ENCODE measurements at regions not wholly inside any gene's neighbourhood (a gene's known extent, or its start where the extent isn't known, plus 50 kb on each side); places are given as distances from the start of the nearest gene placed in this dataset.
"Not testable (repeated sequence)": the region's sequence is repeated elsewhere in the genome, so short reads cannot be mapped to it uniquely, and the experiment has no call there.

GRCh38 chr1:146556405-146556804 is 327.6 kb upstream of the NOTCH2NLA start:
- H3K27ac Mint-ChIP-seq; DNase-seq; intact Hi-C loops (cut with micrococcal nuclease); H3K4me3 Mint-ChIP-seq; POLR2A ChIA-PET; H3K36me3 Mint-ChIP-seq; H3K27me3 Mint-ChIP-seq; H3K4me1 Mint-ChIP-seq (ENCODE audit: low read depth); CTCF ChIA-PET; H3K9me3 Mint-ChIP-seq: not testable (repeated sequence)

- H3K9me3 Mint-ChIP-seq; CTCF ChIA-PET; H3K4me1 Mint-ChIP-seq (ENCODE audit: low read depth); intact Hi-C loops (cut with micrococcal nuclease); H3K27me3 Mint-ChIP-seq; H3K4me3 Mint-ChIP-seq; POLR2A ChIA-PET; DNase-seq; H3K36me3 Mint-ChIP-seq; H3K27ac Mint-ChIP-seq: not testable (repeated sequence)
Measured at GRCh38 chr1:146552414-146552813, 323.6 kb upstream of the NOTCH2NLA start.

DNA sequence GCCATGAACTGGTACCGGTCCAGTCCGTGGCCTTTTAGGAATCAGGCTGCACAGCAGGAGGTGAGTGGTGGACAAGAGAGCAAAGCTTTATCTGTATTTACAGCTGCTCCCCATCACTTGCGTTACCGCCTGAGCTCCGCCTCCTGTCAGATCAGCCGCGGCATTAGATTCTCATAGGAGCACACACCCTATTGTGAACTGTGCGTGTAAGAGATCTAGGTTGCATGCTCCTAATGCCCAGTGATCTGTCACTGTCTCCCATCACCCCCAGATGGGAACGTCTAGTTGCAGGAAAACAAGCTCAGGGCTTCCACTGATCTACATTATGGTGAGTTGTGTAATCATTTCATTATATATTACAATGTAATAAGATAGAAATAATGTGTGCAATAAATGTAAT is 319.9 kb upstream of the NOTCH2NLA start:
- H3K4me3 Mint-ChIP-seq; POLR2A ChIA-PET; CTCF ChIA-PET; H3K9me3 Mint-ChIP-seq; H3K4me1 Mint-ChIP-seq (ENCODE audit: low read depth); H3K27me3 Mint-ChIP-seq; intact Hi-C loops (cut with micrococcal nuclease); H3K36me3 Mint-ChIP-seq; DNase-seq; H3K27ac Mint-ChIP-seq: not testable (repeated sequence)

DNA sequence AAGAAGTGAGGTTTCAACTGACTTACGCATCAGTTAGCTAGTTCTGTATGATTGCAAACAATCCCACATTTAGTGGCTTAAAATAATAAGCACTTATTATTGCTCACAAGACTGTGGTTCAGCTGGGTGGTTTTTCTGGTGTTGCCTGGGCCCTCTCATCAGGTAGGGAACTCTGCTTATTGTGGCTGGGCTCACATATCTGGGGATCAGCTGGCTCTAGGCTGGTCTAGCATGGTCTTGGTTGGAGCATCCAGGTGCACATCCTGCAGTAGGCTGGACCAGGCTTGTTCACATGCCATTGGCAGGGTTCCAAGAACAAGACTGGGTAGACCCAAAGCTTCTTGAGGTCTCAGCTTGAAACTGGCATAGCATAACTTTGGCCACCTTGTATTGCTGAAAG is 317.4 kb upstream of the NOTCH2NLA start:
- H3K4me3 Mint-ChIP-seq, POLR2A ChIA-PET, H3K27ac Mint-ChIP-seq: not testable (repeated sequence)

DNA sequence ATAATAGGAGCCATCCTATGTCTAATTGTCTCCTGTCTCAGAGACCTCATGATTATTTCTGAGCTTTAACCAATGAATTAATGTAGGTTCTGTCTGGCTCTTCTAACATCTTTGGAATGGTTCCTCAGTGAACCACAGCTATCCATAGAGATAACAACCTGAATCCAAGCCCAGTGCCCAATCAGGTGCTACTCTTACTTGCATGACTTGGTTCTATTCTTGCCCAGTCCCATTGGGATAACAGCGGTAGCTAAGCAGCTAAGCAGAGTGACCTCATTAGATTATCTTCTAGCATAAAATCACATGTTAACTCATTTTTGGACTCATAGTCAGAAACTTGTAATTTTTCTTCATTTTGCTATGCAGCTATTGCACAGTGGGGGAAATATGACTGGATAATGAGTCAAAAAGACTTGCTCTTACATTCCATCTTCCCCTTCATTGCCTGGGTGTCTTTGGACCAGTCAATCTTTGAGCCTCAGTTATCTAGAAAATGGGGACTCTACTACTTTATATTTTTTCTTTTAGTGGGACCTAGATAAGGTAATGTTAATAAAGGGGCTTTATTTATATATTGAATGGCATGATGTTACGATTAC is 309.1 kb upstream of the NOTCH2NLA start:
- H3K9me3 Mint-ChIP-seq; DNase-seq; H3K4me3 Mint-ChIP-seq; POLR2A ChIA-PET; H3K4me1 Mint-ChIP-seq (ENCODE audit: low read depth); H3K27me3 Mint-ChIP-seq; CTCF ChIA-PET; H3K36me3 Mint-ChIP-seq; H3K27ac Mint-ChIP-seq; intact Hi-C loops (cut with micrococcal nuclease): not testable (repeated sequence)

More for the DNA sequence above, 317.4 kb upstream of the NOTCH2NLA start:
- H3K4me1 Mint-ChIP-seq (ENCODE audit: low read depth); CTCF ChIA-PET; intact Hi-C loops (cut with micrococcal nuclease); H3K36me3 Mint-ChIP-seq; H3K27me3 Mint-ChIP-seq; H3K9me3 Mint-ChIP-seq; DNase-seq: not testable (repeated sequence)

GRCh38 chr1:146536028-146536427 is 307.2 kb upstream of the NOTCH2NLA start:
- CTCF ChIA-PET; POLR2A ChIA-PET; H3K4me1 Mint-ChIP-seq (ENCODE audit: low read depth): not testable (repeated sequence)

DNA sequence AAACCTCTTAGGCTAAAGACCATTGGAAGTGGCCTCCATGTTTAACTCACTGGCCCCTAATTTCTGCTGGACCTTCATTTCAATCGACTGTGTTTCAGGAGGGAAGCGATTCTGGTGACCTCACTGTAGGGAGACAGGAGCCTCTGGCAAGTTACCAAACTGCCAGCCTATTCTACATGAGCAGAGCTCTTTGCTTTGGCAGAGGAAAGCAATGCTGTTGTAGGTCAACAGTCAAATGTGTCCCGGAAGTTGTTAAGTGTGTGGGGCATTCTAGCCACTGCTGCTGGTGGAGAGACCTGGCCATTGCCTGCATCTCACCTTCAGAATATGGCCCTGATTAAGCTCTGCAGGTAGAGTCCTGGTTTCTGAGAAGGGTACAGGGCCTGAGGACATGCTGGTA is 306.8 kb upstream of the NOTCH2NLA start:
- H3K4me1 Mint-ChIP-seq (ENCODE audit: low read depth); DNase-seq; H3K27me3 Mint-ChIP-seq; H3K36me3 Mint-ChIP-seq; H3K9me3 Mint-ChIP-seq; H3K27ac Mint-ChIP-seq; POLR2A ChIA-PET; H3K4me3 Mint-ChIP-seq; intact Hi-C loops (cut with micrococcal nuclease); CTCF ChIA-PET: not testable (repeated sequence)

More at GRCh38 chr1:146536028-146536427, 307.2 kb upstream of the NOTCH2NLA start:
- DNase-seq; H3K27me3 Mint-ChIP-seq; H3K36me3 Mint-ChIP-seq; intact Hi-C loops (cut with micrococcal nuclease); H3K4me3 Mint-ChIP-seq; H3K27ac Mint-ChIP-seq; H3K9me3 Mint-ChIP-seq: not testable (repeated sequence)

- H3K4me1 Mint-ChIP-seq (ENCODE audit: low read depth); H3K4me3 Mint-ChIP-seq; H3K9me3 Mint-ChIP-seq; H3K36me3 Mint-ChIP-seq; POLR2A ChIA-PET; intact Hi-C loops (cut with micrococcal nuclease); H3K27me3 Mint-ChIP-seq; CTCF ChIA-PET; DNase-seq; H3K27ac Mint-ChIP-seq: not testable (repeated sequence)
Measured at GRCh38 chr1:146530958-146531357, 302.1 kb upstream of the NOTCH2NLA start.

DNA sequence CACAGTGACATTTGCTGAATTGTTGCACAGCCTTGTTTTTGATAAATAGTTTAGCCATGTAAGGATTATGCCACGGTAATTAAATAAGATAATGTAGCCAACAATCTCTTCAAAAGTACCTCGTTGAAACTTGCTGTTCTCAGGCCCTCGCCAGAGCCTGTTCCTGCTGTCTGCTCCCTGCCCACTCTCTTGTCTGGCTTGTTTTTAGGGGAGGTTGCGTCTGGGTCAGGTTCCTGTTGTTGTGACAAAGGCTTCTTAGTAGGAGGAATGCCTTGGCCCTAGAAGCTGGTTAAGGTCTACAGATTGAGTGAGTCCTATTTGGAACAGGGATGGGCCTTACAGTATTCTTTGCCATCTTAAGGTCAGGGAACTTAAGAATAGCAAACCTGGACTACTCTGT is 294.0 kb upstream of the NOTCH2NLA start:
- H3K27ac Mint-ChIP-seq; CTCF ChIA-PET; H3K9me3 Mint-ChIP-seq; H3K4me1 Mint-ChIP-seq (ENCODE audit: low read depth); H3K27me3 Mint-ChIP-seq; H3K36me3 Mint-ChIP-seq; intact Hi-C loops (cut with micrococcal nuclease); H3K4me3 Mint-ChIP-seq; POLR2A ChIA-PET; DNase-seq: not testable (repeated sequence)

- POLR2A ChIA-PET; H3K9me3 Mint-ChIP-seq; H3K36me3 Mint-ChIP-seq; intact Hi-C loops (cut with micrococcal nuclease); H3K27me3 Mint-ChIP-seq; H3K4me3 Mint-ChIP-seq; CTCF ChIA-PET; H3K4me1 Mint-ChIP-seq (ENCODE audit: low read depth); H3K27ac Mint-ChIP-seq; DNase-seq: not testable (repeated sequence)
Measured at GRCh38 chr1:146522345-146522744, 293.5 kb upstream of the NOTCH2NLA start.

GRCh38 chr1:146521804-146522203 is 293.0 kb upstream of the NOTCH2NLA start:
- DNase-seq; H3K4me3 Mint-ChIP-seq; intact Hi-C loops (cut with micrococcal nuclease); H3K36me3 Mint-ChIP-seq; POLR2A ChIA-PET; H3K4me1 Mint-ChIP-seq (ENCODE audit: low read depth); CTCF ChIA-PET; H3K27me3 Mint-ChIP-seq; H3K9me3 Mint-ChIP-seq; H3K27ac Mint-ChIP-seq: not testable (repeated sequence)

GRCh38 chr1:146513754-146514153 is 284.9 kb upstream of the NOTCH2NLA start:
- H3K36me3 Mint-ChIP-seq; H3K27me3 Mint-ChIP-seq; H3K4me1 Mint-ChIP-seq (ENCODE audit: low read depth); POLR2A ChIA-PET; DNase-seq; H3K27ac Mint-ChIP-seq; CTCF ChIA-PET; H3K9me3 Mint-ChIP-seq; H3K4me3 Mint-ChIP-seq; intact Hi-C loops (cut with micrococcal nuclease): not testable (repeated sequence)

GRCh38 chr1:146511047-146511777 is 282.4 kb upstream of the NOTCH2NLA start:
- H3K4me1 Mint-ChIP-seq (ENCODE audit: low read depth); H3K27ac Mint-ChIP-seq: not testable (repeated sequence)

More at GRCh38 chr1:146511047-146511777, 282.4 kb upstream of the NOTCH2NLA start:
- H3K9me3 Mint-ChIP-seq; DNase-seq; H3K4me3 Mint-ChIP-seq; POLR2A ChIA-PET; H3K36me3 Mint-ChIP-seq; intact Hi-C loops (cut with micrococcal nuclease); CTCF ChIA-PET; H3K27me3 Mint-ChIP-seq: not testable (repeated sequence)
